AG04450 (cell line): ENCODE measurements at regions not wholly inside any gene's neighbourhood (a gene's known extent, or its start where the extent isn't known, plus 50 kb on each side); places are given as distances from the start of the nearest gene placed in this dataset.

Experiments
- CTCF ChIA-PET: fragments of 300-600, 350-600 bp; formaldehyde crosslinking; extraction: SDS; loops from one replicate; lab custom pipeline; 2022; ENCODE audit warnings: antibody characterized with exemption, inconsistent platforms; lab: Charles Lee
- POLR2A ChIA-PET: fragments of 350-600 bp; formaldehyde crosslinking; extraction: SDS; loops from one replicate; lab custom pipeline; 2021; ENCODE audit warnings: antibody characterized with exemption, inconsistent platforms; lab: Yijun Ruan, JAX
- DNase-seq: peaks from one replicate; pipeline ENCODE4 v3.0.0-alpha.2; 2011; ENCODE audit warnings: low read depth, low spot score
- H3K27ac ChIP-seq: one replicate; pipeline ENCODE4 v1.5.1; 2012; ENCODE audit warnings: low read depth, low read length, control low read depth
- H3K27me3 ChIP-seq: one replicate; pipeline ENCODE4 v1.6.0; 2012; ENCODE audit warnings: low read length; ENCODE audit not compliant: control insufficient read depth, insufficient read depth
- H3K4me3 ChIP-seq: 2 replicates; pipeline ENCODE4 v1.5.1; 2011; ENCODE audit warnings: mild to moderate bottlenecking, low read depth, low read length, control low read depth
- H3K9me3 ChIP-seq: 2 replicates; pipeline ENCODE4 v1.5.1; 2012; ENCODE audit warnings: low read length; ENCODE audit not compliant: control insufficient read depth, insufficient read depth
- TF ChIP-seq, protein P1 (sequence below): IDR thresholded peaks from 2 replicates; pipeline ENCODE4 v1.5.1; 2011; ENCODE audit warnings: low read depth, low read length, control low read depth, inconsistent platforms

DNA sequence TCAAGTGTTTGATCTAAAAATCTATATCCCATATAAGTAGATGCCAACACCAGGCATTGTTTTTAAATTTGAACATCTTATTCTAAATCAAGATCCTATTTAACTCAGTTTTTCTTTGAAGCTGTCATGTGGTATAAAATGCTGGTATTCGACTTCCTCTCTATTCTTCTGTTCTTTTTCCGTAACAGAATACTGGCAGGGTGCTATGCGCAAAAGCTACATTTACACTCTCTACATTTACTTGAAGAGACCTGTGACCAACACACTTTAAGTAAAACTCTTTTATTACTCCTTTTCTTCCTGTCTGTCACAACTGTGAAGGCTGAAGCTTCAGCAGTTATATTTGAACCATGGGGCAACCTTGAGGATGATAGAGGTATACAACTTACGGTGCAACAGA is 612.8 kb downstream of the C4orf33 start:
- Histone ChIP-seq H3K9me3 (peaks cover 3% of the 10 kb centered on the region; the same call in 1 of the 2 replicates), H3K27me3 (no peaks in the 10 kb centered on the region), H3K4me3 (no peak overlapping the region), H3K27ac (no peak overlapping the region)
- ChIA-PET POLR2A (no interaction called here), CTCF (no interaction called here)
- TF ChIP-seq, protein P1, sequence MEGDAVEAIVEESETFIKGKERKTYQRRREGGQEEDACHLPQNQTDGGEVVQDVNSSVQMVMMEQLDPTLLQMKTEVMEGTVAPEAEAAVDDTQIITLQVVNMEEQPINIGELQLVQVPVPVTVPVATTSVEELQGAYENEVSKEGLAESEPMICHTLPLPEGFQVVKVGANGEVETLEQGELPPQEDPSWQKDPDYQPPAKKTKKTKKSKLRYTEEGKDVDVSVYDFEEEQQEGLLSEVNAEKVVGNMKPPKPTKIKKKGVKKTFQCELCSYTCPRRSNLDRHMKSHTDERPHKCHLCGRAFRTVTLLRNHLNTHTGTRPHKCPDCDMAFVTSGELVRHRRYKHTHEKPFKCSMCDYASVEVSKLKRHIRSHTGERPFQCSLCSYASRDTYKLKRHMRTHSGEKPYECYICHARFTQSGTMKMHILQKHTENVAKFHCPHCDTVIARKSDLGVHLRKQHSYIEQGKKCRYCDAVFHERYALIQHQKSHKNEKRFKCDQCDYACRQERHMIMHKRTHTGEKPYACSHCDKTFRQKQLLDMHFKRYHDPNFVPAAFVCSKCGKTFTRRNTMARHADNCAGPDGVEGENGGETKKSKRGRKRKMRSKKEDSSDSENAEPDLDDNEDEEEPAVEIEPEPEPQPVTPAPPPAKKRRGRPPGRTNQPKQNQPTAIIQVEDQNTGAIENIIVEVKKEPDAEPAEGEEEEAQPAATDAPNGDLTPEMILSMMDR = no peak
- no peak for DNase-seq

DNA sequence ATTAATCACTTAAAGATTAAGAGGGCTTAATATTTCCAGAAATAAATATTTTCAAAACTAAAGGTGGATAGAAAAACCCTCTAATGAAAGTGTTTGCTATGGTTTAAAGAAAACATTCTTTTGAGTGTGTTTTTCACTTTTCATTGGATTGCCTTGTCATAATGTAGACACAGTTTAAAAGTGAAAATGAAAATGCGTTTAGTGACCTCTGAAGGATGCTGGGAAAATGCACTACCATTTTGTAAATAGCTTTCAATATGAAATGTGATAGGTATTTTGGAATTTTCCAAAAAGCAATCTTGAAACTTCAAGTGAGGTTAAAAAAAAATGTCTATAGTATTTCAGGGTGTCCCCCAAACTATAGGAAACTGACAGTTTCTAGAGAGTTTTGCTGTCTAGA is 642.2 kb downstream of the C4orf33 start:
- no peak for DNase-seq
- TF ChIP-seq, protein P1 = no peak
- Histone ChIP-seq H3K27ac (no peak overlapping the region), H3K27me3 (no peaks in the 10 kb centered on the region), H3K4me3 (no peak overlapping the region), H3K9me3 (peaks cover 3% of the 10 kb centered on the region; the same call in 1 of the 2 replicates)
- CTCF ChIA-PET = no interaction called here
- POLR2A ChIA-PET = no interaction called here

DNA sequence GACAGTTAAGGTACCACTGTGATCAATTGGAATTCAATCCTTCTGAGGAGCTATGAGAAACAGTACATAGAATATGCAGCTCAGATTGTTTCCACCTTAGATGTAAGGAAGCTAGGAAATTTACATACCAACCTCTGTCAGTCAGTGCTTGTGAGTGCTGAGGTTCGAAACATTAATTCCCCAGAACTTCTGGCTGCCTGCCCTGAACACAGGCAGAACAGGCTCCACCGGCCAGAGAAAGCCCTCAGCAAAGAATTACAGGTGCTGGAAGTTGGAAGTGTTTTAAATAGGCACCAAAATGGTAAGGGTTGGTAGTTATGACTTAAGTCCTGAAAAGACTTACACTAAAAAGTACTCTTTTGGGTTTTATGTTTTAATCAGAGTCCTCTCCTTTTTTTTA is 651.8 kb downstream of the C4orf33 start:
- TF ChIP-seq, protein P1 = no peak
- DNase-seq = no peak
- Histone ChIP-seq H3K4me3 (no peak overlapping the region), H3K9me3 (no peaks in the 10 kb centered on the region; the same call in none of the 2 replicates), H3K27me3 (no peaks in the 10 kb centered on the region), H3K27ac (no peak overlapping the region)
- POLR2A ChIA-PET = no interaction called here
- CTCF ChIA-PET = no interaction called here

DNA sequence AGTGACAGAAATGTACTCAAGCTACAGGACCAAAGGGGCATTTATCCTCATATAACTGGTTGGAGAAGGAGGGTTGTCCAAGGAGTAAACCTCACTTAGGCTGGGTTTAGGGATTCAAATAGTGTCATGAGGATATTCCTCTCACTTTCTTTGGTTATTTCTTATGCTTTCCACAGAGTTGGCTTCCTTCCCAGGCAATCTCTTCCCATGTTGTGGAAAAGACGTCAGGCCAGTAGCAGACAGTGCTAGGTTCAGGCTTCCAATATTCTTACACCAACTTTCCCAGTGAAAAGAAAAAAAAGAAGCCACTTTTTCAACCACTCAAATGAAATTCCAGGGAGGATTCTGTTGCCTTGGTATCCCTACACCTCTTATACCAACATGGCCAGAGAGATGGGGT is 653.0 kb downstream of the C4orf33 start:
- Histone ChIP-seq H3K27ac (no peak overlapping the region), H3K9me3 (no peaks in the 10 kb centered on the region; the same call in none of the 2 replicates), H3K27me3 (no peaks in the 10 kb centered on the region), H3K4me3 (no peak overlapping the region)
- POLR2A ChIA-PET = no interaction called here
- TF ChIP-seq, protein P1 = no peak
- CTCF ChIA-PET = no interaction called here
- no peak for DNase-seq

DNA sequence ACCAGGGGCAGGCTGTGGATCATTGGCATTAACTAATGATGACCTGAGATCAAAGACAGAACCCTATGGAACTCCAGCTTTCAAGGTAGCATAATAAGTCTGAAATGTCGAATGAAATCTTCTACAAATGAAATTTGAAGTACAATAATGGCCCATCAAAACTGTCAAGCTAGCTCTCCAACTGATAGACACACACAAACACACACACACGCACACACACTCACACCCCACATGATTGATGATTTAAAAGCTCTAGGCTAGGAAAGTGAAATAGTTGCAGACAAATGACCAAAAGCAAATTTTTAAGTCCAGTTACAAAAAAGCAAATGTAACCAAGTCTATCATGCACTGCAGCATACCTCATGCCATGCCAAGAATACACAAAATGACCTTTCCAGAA is 655.7 kb downstream of the C4orf33 start:
- CTCF ChIA-PET = no interaction called here
- H3K9me3 ChIP-seq = peaks cover 3% of the 10 kb centered on the region; the same call in 1 of the 2 replicates
- TF ChIP-seq, protein P1 = no peak
- no peak overlapping the region for H3K27ac ChIP-seq
- POLR2A ChIA-PET = no interaction called here
- no peaks in the 10 kb centered on the region for H3K27me3 ChIP-seq
- no peak overlapping the region for H3K4me3 ChIP-seq
- DNase-seq = no peak
